HK-2 (cell line): ENCODE measurements at regions not wholly inside any gene's neighbourhood (a gene's known extent, or its start where the extent isn't known, plus 50 kb on each side); places are given as distances from the start of the nearest gene placed in this dataset.
A peak's percentile ranks its signal among the peaks of the same experiment; 100 is the strongest.
"Not testable (repeated sequence)": the region's sequence is repeated elsewhere in the genome, so short reads cannot be mapped to it uniquely, and the experiment has no call there.

Source experiments
- DNase-seq: peaks from one replicate; pipeline ENCODE4 v3.0.0-alpha.2; 2018; ENCODE audit not compliant: unreplicated experiment

- DNase-seq, result no peak
These were observed 68.9 kb upstream of the PPARGC1A start for GRCh38 chr4:23958749-23959148.

DNA sequence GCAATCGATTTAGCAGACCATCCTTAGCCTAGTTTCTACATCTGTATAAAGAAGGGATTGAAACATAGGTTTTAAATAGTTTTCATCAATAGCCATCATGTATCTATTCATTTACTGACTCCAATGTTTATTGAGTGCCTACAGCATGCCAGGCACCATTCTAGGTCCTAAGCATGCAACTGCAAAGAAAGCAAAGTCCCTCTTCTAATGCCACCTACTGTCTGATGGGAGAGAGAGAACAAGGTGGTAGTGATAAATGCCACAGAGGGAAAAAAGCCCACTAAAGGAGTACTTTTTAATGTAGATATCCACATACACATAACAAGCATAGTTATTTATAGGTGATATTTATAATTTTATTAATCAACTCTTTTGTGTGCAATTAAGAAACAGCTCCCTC lies 67.6 kb upstream of the PPARGC1A start:
- no peak for DNase-seq

- DNase-seq, result peak; percentile 43
These were observed 66.9 kb upstream of the PPARGC1A start for GRCh38 chr4:23956601-23957364.

GRCh38 chr4:23952258-23952657 lies 62.4 kb upstream of the PPARGC1A start:
- DNase-seq, result no peak

DNA sequence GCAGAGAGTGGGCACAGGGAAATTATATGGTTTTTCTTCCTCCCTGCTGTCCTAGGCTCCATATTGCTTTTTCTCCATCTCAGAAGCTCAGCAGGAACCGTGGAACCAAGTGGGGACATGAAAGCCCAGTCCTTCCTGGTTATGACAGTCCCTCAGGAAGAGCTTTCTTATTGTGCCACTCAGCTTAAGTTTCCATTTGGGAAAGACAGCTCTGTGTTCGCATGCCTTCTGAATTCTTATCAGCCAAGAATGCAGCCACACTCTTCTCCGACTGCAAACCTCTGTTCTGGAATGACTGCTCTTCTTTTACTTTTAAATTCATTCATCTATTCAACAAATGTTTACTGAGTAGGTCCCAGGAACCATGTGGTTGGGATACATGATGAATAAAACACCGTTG lies 58.0 kb upstream of the PPARGC1A start:
- DNase-seq, result no peak

GRCh38 chr4:23946299-23946698 lies 56.5 kb upstream of the PPARGC1A start:
- no peak for DNase-seq

- peak; percentile 56 for DNase-seq
These were observed 55.7 kb upstream of the PPARGC1A start for GRCh38 chr4:23945451-23946017.

DNA sequence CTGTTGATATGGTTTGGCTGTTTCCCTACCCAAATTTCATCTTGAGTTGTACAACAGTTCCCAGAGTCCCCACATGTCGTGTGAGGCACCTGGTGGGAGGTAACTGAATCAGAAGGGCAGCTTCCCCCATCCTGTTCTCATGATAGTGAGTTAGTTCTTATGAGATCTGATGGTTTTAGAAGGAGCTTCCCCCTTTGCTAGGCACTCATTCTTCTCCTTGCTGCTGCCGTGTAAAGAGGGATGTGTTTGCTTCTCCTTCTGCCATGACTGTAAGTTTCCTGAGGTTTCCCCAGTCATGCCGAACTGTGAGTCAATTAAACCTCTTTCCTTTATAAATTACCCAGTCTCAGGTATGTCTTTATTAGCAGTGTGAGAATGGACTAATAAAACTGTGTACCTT lies 54.7 kb upstream of the PPARGC1A start:
- not testable (repeated sequence) for DNase-seq

DNA sequence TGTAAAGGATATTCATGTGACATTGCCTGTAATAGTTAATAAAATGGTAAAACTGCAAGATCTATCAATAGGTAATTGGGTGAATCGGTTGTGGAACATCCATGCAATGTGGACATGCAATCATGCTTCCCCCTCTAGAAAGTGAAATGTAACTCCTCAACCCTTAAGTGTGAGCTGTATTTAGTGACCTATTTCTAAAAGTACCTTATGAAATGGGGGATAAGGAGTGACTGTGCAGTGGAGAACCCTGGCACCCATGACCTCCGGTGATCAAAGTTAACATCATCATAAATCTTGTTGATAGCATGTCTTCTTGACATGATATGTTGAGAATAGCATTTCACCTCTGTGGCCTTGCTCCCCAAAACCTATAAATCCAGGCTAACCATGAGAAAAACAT lies 53.6 kb upstream of the PPARGC1A start:
- DNase-seq, result no peak

DNA sequence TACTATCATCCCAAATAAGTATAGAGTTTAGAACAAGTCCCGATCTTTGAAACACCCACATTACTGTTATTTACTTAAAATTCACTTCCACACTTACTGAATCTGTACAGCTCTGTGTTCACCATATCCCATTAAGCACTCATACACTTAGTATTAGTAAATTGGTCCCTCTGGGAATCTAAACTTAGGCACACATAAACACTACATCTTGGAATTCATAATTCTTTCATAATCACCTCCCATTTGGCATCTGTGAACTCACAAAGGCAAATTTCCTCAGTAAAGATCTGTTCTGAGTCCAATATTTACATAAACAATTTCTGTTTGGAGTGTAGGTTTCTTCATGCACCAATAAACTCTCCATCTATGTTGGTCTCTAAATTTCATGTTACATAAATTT lies 52.6 kb upstream of the PPARGC1A start:
- DNase-seq, result no peak
